NT2/D1 (cell line): ENCODE measurements at regions not wholly inside any gene's neighbourhood (a gene's known extent, or its start where the extent isn't known, plus 50 kb on each side); places are given as distances from the start of the nearest gene placed in this dataset.

Experiments
- YY1 ChIP-seq: IDR thresholded peaks from 2 replicates; pipeline ENCODE4 v1.6.1; 2011; ENCODE audit not compliant: insufficient read length, insufficient read depth
- ZNF274 ChIP-seq: IDR thresholded peaks from 2 replicates; pipeline ENCODE4 v1.6.1; 2011; ENCODE audit warnings: mild to moderate bottlenecking, low read depth, low read length

- no peak for TF ChIP-seq YY1
- TF ChIP-seq ZNF274 = no peak
Measured at GRCh38 chr20:10724449-10725173, 50.8 kb upstream of the JAG1 start.
